HepG2 (cell line): ENCODE measurements at regions not wholly inside any gene's neighbourhood (a gene's known extent, or its start where the extent isn't known, plus 50 kb on each side); places are given as distances from the start of the nearest gene placed in this dataset.

Source experiments
- RELA ChIP-seq: sonication (generic); formaldehyde crosslinking; IDR thresholded peaks from 2 replicates; pipeline ENCODE4 v1.4.0; 2020; ENCODE audit warnings: missing genetic modification reagents
- SP2 ChIP-seq: sonication (generic); formaldehyde crosslinking; IDR thresholded peaks from 2 replicates; pipeline ENCODE4 v1.5.1; 2020; ENCODE audit warnings: mild to moderate bottlenecking, missing genetic modification reagents

- TF ChIP-seq SP2 (no peak), RELA (CRISPR knock-in tag) (no peak)
Observed at GRCh38 chr17:43337684-43338428, 60.9 kb upstream of the ARL4D start.
